Endothelial cell of hepatic sinusoid (primary cell): ENCODE measurements at regions not wholly inside any gene's neighbourhood (a gene's known extent, or its start where the extent isn't known, plus 50 kb on each side); places are given as distances from the start of the nearest gene placed in this dataset.
"Not testable (repeated sequence)": the region's sequence is repeated elsewhere in the genome, so short reads cannot be mapped to it uniquely, and the experiment has no call there.

Experiments
- in situ Hi-C: cut with HindIII; loops from 2 replicates; pipeline ENCODE4 v1.10.0; 2017; ENCODE audit warnings: low sequenced_read_pairs

DNA sequence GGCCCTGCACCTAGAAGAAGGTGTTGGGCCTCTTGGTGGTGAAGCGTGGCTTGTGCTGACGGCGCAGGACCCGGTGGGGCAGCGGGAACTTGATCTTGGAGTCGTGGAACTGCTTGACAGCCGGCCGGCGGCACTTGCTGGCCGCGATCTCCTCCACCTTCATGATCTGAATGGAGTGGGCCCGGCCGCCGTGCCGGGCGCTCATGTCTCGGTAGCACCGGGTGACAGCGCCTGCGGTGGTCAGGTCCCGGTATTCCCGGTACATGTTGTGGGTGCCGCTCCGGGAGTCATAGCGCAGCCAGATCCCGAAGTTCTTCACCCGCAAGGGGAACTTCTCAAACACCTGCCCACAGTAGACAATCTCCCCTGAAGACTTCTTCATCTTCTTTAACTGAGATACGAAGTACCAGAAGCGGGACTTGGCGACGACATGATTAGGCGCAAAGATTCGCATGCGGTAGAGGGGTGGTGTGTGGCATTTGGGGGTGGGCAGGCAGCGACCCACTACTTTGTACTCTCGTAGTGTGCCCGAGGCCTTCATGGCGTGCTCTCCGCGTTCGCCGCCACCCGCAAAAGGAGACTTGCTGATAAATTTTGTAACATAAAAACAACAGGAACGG lies 92.1 kb upstream of the MSH6 start:
- in situ Hi-C loops: not testable (repeated sequence)

DNA sequence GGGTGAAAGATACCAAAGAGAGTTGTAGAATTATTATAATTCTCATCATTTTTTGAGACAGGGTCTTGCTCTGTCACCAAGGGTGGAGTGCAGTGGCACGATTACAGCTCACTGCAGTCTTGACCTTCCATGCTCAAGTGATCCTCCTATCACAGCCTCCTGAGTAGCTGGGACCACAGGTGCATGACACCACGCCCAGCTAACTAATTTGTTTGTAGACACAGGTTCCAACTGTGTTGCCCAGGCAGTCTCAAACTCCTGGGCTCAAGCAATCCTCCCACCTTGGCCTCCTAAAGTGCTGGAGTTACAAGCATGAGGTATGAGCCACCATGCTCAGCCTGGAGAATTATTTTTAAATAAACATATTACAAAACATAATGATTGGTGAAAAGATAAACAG lies 92.8 kb upstream of the MSH6 start:
- in situ Hi-C loops: no loop called here

DNA sequence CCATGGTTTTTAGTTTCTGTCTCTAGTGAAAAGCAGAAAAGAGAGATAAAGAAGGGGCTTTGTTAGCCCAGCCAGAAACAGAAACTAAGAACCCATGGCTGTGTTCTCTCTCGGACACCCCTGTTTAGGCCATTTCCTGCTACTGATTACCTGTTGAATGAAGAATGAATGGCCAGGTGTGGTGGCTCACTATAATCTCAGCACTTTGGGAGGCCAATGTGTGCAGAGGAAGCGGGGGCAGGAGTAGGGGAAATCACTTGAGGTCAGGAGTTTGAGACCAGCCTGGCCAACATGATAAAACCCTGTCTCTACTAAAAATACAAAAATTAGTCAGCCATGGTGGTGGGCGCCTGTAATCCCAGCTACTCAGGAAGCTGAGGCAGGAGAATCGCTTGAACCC lies 93.8 kb upstream of the MSH6 start:
- in situ Hi-C loops: loop anchor here (5.0 kb wide), 1 partner anchor 73 kb away; no protein-coding TSS in a partner anchor

DNA sequence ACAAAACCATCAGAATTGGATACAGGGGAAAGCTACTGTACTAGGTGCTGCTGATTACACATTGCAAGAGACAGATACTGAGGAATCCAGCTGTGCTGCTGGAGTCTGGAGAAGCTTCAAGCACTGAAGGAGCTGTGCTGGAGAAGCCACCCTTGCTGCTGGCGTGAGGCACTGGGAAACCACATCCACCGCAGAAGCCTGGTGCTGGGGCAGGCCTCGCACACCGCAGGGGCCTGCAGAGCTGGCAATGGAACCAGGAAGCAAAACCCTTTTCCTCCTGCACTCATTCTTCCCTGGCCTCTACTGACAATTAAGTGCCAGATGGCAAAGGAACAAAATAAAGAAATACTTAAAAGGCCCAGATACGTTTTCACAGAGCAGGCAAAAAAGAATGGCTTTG lies 94.4 kb upstream of the MSH6 start:
- in situ Hi-C loops: loop anchor here (5.0 kb wide), 1 partner anchor 74 kb away; no protein-coding TSS in a partner anchor

GRCh38 chr2:47687856-47688255 lies 95.1 kb upstream of the MSH6 start:
- in situ Hi-C loops: loop anchor here (5.0 kb wide), 1 partner anchor 74 kb away; no protein-coding TSS in a partner anchor

DNA sequence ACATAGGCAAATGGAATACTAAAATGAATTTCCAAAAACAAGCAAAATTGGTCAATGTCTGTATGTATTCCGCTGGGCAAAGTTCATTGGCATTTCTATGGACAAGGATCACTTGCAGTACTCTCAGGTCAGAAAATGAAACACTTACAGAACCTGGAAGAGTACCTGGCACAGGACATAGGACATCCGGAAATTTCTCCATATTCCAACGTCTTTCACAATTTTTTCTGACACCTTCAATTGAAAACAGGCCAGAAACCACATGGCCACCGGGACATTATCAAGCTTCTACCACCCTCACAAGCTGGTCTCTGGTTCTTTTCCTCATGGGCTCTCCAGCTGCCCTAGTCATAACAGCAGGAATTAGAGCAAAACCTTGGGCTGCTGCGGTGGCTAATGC lies 96.9 kb upstream of the MSH6 start:
- in situ Hi-C loops: loop anchor here (5.0 kb wide), 1 partner anchor 76 kb away; no protein-coding TSS in a partner anchor

GRCh38 chr2:47682216-47682749 lies 100.7 kb upstream of the MSH6 start:
- in situ Hi-C loops: no loop called here

GRCh38 chr2:47676261-47676926 lies 105.6 kb upstream of the KCNK12 start:
- in situ Hi-C loops: no loop called here

DNA sequence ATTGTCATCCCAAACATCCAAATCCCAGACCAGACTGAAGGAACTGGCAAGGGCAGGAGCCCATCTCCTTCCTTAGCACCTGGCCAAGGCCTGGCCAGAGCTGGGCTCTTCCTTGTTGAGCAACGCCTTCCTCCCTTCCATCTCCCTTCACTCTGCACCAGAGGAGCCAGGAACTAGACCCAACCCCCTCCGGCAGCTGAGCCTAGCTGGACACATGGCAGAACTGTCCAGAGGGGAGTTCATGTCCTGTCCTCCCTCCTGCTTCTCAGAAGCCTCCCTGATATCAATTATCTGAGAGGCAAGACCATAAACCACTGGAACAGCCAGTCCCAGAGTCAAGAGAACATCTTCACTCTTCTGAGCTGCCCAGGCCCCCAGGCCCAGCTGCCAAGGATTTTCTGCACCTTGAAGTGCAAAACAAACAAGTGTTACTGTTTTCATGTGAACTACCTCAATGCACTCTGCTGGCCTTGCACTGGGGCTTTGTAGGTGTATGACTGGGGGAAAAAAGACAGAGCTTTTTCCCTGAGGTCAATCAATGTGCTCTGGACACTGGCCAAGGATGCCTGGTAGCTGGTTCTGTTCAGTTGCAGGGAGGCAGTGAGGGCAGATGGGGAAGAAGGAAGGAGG lies 104.5 kb upstream of the KCNK12 start:
- in situ Hi-C loops: no loop called here

DNA sequence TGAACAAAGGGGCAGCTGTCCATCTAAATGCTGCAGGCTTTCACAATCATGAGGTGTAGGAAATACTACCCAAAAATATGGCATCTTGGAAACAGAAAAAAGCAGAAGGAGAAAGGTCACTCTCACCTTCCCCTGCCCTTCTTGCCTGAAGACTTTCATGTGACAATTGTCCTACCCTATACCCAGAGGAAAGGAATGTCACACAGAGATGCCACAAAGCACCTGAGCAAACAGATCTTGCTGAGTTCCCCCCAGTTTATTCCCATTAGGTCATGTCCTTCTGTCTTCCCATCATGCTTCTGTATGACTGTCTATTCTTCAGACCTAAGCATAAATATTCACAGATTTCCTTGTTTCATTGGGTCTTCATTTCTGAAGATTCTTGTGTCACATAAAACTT lies 95.5 kb upstream of the KCNK12 start:
- in situ Hi-C loops: no loop called here

- in situ Hi-C loops: no loop called here
Observed at GRCh38 chr2:47664817-47665216, 94.0 kb upstream of the KCNK12 start.

DNA sequence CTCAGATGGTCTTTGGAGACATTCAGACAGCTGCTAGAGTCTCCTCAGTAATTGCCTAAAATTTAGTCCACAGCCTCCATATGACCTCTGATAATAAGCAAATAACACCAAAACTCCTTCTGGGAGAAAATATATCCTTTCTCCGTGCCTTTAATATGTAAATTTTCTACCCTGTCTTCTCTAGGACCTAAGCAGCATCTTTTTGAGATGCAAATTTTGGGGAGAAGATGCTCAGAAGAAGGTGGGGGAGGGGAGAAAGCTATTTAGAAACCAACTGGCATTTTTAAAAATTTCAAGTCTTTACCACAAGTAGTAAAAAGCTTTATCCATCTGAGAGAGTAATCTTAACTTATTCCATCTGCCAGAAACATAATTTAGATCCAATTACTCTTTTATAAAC lies 91.8 kb upstream of the KCNK12 start:
- in situ Hi-C loops: no loop called here

DNA sequence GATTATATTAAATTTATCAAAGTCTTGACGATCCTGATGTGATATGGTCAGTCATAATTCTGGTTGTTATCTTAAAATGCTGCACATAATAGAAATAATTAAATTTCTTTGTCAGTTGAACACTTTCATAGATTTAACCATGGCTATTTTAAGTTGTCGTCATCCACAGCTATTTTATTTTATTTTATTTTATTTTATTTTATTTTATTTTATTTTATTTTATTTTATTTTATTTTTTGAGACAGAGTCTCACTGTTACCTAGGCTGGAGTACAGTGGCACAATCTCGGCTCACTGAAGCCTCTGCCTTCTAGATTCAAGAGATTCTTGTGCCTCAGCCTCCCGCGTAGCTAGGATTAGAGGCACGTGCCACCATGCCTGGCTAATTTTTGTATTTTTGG lies 90.5 kb upstream of the KCNK12 start:
- in situ Hi-C loops: no loop called here

DNA sequence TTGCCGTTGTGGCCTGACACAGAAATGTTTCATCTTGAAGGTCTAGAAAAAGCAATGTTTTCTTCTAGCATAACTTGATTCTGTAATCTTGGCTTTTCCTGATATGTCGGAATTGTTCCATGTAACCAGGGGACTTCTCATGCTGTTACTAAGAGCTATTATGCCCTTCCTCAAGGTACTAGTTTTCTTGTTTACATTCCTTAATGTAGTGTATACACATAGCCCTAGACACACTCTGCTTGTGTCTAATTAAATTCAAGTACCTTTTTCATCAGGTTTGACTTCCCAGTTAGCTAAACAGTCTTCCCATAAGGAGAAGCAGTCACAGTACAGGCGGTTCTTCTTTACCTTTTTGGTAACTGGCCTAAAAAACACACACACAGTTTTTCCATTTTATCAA lies 89.4 kb upstream of the KCNK12 start:
- in situ Hi-C loops: no loop called here

- in situ Hi-C loops: no loop called here
Observed at GRCh38 chr2:47658646-47659320, 88.0 kb upstream of the KCNK12 start.

- in situ Hi-C loops: no loop called here
Observed at GRCh38 chr2:47657886-47658489, 87.2 kb upstream of the KCNK12 start.

GRCh38 chr2:47656715-47657600 lies 86.2 kb upstream of the KCNK12 start:
- in situ Hi-C loops: no loop called here

GRCh38 chr2:47655563-47655880 lies 84.7 kb upstream of the KCNK12 start:
- in situ Hi-C loops: no loop called here

DNA sequence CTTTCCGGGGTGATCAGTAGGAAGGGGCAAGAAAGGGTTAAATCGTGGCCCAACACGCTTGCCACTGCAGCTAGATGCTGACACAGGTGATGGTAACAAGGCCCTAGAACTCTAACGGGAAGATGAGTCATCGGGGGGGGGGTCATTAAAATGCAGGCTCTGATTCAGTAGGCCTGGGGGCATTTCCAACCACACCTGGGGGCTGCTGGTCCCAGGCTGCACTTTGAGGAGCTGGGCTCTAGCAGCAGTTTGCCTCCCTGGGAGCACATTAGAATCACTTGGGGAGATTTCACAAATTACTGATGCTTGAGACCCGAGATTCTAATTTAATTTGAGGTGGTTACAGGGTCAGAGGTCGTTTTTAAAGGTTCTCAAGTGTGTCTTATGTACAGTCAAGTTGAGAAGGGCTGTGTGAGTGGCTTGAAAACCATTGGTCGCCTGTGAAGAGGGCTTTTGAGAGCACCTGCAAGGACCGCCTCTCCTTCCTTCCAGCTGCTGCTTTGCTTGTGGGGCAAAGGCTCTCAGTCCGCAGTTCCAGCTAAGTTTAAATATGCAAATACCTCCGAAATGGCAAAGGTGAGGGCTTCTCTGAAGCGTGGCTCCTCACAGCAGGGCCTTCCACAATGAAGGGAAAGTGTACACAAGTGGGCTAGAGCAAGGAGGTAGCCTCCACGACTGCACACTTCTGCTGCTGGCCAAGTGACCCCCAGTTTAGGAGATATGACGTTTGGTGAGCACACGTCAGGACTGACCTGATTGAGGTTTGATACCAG lies 84.2 kb upstream of the KCNK12 start:
- in situ Hi-C loops: no loop called here
